Forelimb muscle (tissue), 1 donor: ENCODE measurements at regions not wholly inside any gene's neighbourhood (a gene's known extent, or its start where the extent isn't known, plus 50 kb on each side); places are given as distances from the start of the nearest gene placed in this dataset.

ENCODE experiments used
- DNase-seq: peaks from one replicate; pipeline ENCODE4 v3.0.0-alpha.2; 2013; ENCODE audit warnings: low read depth

GRCh38 chr22:48686694-48687302, 1140.9 kb downstream of the BRD1 start:
- no peak for DNase-seq

DNA sequence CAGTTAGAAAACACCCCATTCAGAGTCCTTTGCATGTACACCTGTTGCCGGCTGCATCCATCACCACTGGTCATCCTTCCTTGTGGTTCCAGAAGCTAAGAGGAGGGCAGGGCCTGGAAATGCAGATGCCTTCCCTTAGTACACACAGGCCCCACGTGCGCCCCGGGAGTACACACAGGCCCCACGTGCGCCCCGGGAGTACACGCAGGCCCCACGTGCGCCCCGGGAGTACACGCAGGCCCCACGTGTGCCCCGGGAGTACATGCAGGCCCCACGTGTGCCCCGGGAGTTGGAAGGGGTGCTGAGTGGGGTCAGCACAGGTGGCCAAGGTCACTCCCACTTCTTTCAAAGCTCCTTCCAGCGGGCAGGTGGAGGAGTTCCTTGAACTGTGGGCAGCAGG, 1141.9 kb downstream of the BRD1 start:
- no peak for DNase-seq

DNA sequence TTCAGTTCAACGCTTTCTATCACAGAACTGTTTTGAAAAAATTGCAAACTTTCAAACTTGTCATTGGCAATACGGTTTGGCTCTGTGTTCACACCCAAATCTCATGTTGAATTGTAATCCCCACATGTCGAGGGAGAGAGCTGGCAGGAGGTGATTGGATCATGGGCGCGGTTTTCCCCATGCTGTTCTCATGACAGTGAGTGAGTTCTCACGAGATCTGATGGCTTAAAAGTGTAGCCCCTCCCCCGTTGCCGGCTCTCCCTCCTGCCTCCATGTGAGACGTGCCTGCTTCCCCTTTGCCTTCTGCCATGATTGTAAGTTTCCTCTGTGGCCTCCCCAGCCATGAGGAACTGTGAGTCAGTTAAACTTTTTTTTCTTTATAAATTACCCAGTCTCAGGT, 1144.0 kb downstream of the BRD1 start:
- no peak for DNase-seq

DNA sequence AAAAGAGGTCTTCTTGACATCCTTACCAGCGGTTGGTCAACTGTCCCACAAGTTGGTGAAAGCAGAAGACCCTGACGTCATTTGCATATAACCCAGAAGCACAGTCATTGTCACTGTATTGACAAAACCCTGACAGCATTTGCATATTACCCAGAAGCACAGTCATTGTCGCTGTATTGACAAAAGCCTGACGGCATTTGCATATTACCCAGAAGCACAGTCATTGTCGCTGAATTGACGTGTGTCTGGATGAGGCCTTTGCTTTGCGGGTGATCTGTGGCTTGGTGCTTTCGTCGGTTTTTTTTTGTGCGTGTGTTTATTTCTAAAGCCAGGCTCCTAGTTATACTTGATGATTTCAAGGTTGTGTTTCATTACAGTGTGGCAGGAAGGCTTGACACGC, 1145.2 kb downstream of the BRD1 start:
- no peak for DNase-seq

- DNase-seq, result no peak
These were observed 1147.1 kb downstream of the BRD1 start for GRCh38 chr22:48680601-48681000.

DNA sequence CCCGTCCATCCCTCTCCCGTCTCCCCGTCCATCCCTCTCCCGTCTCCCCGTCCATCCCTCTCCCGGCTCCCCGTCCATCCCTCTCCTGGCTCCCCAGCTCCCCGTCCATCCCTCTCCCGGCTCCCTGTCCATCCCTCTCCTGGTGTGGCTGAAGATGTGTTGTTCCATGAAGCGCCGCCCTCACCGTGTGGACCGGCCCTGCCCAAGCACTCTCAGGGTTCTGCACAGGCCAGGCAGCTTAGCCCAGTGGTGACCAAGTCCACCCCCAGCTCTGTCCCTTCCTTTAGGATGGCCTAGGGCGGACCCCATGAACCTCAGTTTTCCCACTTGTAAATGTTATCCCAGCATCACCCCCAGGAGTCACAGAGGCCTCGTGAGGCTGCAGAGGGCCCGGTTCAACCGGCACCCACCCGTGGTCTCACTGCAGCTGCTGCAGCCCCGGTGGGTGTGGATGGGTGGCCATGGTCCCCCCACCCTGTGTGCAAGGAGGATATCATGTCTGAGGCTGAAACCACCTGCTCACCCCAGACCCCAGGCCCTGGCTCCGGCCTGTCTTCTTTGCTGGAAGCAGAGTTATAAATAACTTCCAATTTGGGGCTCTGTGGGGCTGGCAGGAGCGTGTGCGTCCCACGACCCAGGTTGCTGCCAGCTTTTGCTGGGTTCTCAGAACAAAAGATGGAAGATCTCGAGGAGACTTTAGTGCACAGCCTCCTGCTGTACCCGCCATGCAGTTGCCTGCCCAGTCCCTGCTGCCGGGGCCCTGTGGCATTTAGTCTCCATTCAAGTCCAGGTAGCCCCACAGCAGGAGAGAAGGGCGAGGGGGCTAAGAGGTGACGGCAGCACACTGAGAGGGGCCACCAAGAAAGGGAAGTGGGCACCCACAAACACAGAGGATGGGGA, 1147.8 kb downstream of the BRD1 start:
- DNase-seq, result no peak

- DNase-seq, result no peak
These were observed 1149.2 kb downstream of the BRD1 start for GRCh38 chr22:48678171-48679135.

GRCh38 chr22:48677621-48678020, 1150.1 kb downstream of the BRD1 start:
- no peak for DNase-seq

GRCh38 chr22:48677168-48677520, 1150.5 kb downstream of the BRD1 start:
- DNase-seq, result no peak

GRCh38 chr22:48676266-48677167, 1151.2 kb downstream of the BRD1 start:
- no peak for DNase-seq

GRCh38 chr22:48675830-48676145, 1151.9 kb downstream of the BRD1 start:
- DNase-seq, result no peak

GRCh38 chr22:48675141-48675829, 1152.4 kb downstream of the BRD1 start:
- DNase-seq, result no peak

DNA sequence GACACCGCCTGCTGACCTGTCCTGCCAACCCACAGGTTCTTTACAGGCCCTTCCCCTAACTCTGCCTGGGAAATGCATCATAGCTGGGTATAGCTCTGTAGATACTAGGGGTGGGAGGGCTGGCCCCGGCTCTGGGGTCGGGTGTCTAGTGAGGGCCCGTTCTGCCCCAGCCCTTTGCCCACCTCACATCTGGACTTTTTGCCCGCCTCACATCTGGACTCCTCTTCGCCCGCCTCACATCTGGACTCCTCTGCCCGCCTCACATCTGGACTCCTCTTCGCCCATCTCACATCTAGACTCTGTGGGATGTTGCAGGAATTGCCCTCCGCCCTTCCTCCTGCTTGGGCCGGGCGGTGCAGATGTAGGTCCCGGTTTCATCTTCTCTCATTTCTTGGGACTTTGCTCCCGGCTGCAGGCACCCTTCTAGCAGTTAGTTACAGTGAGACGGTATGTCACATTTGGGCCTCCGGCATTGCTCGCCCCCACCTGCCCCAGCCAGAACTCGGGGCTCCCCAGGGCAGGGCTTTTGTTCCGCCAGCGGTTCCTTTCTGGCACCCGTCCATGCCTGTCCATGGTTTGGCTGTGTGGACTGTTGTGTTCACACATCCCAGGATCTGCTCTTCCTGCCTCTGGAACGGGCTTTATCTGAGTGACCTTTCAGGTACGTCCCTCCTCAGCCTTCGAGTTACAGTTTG, 1153.7 kb downstream of the BRD1 start:
- DNase-seq, result no peak

DNA sequence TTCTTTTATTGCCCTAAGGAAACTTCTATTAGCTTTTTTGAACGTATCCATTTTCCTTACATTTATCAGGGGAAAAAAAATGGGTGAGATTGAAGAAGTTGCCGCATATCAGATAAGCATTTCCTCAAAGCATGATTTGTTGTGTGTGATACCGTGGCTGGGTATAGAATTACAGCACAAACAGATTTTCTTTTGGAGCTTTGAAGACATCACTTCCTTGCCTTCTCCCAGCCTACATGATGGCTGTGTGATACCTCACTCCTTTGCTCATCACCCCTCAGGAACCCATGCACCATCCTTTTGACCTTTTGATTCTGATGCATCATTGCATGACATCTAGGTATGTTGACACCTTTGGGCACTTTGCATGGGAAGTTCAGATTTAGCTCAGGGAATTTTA, 1155.3 kb downstream of the BRD1 start:
- no peak for DNase-seq

- DNase-seq, result no peak
These were observed 1156.9 kb downstream of the BRD1 start for GRCh38 chr22:48670731-48671130.

DNA sequence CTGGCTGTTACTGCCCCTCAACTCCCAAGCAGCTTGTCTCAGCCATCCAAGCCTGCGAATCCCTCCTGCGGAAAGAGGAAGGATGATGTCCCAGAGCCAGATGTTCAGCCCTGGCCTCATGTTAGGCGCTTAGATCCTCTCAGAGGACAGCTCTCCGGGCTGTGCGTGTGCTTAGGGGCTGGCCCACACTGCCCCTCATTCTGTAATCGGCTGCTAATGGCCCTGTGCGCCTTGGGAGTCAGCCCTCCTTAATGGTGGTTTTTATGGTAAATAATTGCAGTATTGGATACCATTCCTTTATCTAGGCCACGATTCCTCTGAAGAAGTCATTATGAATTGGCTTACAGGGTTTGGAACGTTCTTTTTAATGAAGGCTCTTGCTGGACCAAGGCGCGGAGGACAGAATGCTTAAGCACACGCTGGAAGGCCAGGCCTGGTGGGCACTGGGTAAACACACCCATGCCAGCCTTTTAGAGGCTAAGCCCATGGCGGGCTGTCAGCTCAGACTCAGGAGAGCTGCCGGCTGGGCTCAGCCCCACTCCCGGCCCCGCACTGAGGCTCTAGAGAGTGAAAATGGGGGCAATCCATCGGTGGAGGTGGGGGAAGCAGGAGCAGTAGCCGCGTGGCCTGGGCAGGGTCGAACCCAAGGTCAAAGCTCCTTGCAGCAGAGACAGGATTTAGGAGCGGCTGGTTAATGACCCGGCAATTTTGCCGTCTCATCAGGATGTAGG, 1157.5 kb downstream of the BRD1 start:
- no peak for DNase-seq

- DNase-seq, result no peak
These were observed 1158.4 kb downstream of the BRD1 start for GRCh38 chr22:48669226-48669625.

- no peak for DNase-seq
These were observed 1160.4 kb downstream of the BRD1 start for GRCh38 chr22:48667289-48667688.

GRCh38 chr22:48666620-48667019, 1161.1 kb downstream of the BRD1 start:
- DNase-seq, result no peak
